GM21367 (cell line): ENCODE measurements at regions not wholly inside any gene's neighbourhood (a gene's known extent, or its start where the extent isn't known, plus 50 kb on each side); places are given as distances from the start of the nearest gene placed in this dataset.

Source experiments
- ATAC-seq: cut with Tn5 transposase; IDR thresholded peaks from one replicate; pipeline ENCODE4 v1.9.1; 2021; ENCODE audit not compliant: unreplicated experiment

- ATAC-seq = no peak
Observed at GRCh38 chr15:66900586-66901310, 164.7 kb upstream of the SMAD3 start.

GRCh38 chr15:66901336-66902100, 163.9 kb upstream of the SMAD3 start:
- no peak for ATAC-seq

GRCh38 chr15:66905185-66905584, 160.2 kb upstream of the SMAD3 start:
- no peak for ATAC-seq

- ATAC-seq = no peak
Observed at GRCh38 chr15:66905954-66906353, 159.4 kb upstream of the SMAD3 start.

GRCh38 chr15:66906668-66907614, 158.5 kb upstream of the SMAD3 start:
- no peak for ATAC-seq

- ATAC-seq = no peak
Observed at GRCh38 chr15:66907826-66908743, 157.3 kb upstream of the SMAD3 start.

- no peak for ATAC-seq
Observed at GRCh38 chr15:66908744-66909095, 156.7 kb upstream of the SMAD3 start.

GRCh38 chr15:66909381-66909890, 156.0 kb upstream of the SMAD3 start:
- no peak for ATAC-seq

- ATAC-seq = no peak
Observed at GRCh38 chr15:66911131-66911700, 154.2 kb upstream of the SMAD3 start.

- no peak for ATAC-seq
Observed at GRCh38 chr15:66912001-66912400, 153.4 kb upstream of the SMAD3 start.

GRCh38 chr15:66912441-66912840, 153.0 kb upstream of the SMAD3 start:
- no peak for ATAC-seq

- ATAC-seq = no peak
Observed at GRCh38 chr15:66917904-66918448, 147.4 kb upstream of the SMAD3 start.

- no peak for ATAC-seq
Observed at GRCh38 chr15:66919421-66919820, 146.0 kb upstream of the SMAD3 start.

GRCh38 chr15:66921319-66921915, 144.0 kb upstream of the SMAD3 start:
- no peak for ATAC-seq

GRCh38 chr15:66922608-66923007, 142.8 kb upstream of the SMAD3 start:
- ATAC-seq = no peak

- ATAC-seq = no peak
Observed at GRCh38 chr15:66923438-66923881, 141.9 kb upstream of the SMAD3 start.

- no peak for ATAC-seq
Observed at GRCh38 chr15:66924889-66925288, 140.5 kb upstream of the SMAD3 start.

- no peak for ATAC-seq
Observed at GRCh38 chr15:66925721-66926120, 139.7 kb upstream of the SMAD3 start.
